ENCODE measurements at regions not wholly inside any gene's neighbourhood (a gene's known extent, or its start where the extent isn't known, plus 50 kb on each side); places are given as distances from the start of the nearest gene placed in this dataset.

DNA sequence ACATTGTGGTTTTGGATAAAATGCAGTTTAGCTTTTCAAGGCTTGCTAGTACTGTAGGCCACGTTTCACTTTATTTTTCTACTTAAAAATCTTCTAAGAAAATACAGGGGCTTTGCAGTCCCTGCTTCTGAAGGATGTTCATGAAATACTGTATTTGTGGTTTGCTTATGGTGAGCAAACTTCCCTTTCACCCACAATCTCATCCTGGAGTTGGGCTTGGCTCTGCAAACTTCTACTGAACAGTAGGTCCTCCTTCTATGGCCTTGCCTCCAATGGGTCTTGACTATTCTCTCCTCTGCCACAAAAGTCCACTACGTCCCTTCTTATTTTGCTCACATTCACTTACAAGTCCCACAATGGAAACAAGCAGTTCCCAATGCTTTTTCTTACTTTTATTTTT, 502.7 kb upstream of the KLF4 start:
- in situ Hi-C loops (cut with MboI; ENCODE audit: low sequenced_read_pairs) = no loop called here

DNA sequence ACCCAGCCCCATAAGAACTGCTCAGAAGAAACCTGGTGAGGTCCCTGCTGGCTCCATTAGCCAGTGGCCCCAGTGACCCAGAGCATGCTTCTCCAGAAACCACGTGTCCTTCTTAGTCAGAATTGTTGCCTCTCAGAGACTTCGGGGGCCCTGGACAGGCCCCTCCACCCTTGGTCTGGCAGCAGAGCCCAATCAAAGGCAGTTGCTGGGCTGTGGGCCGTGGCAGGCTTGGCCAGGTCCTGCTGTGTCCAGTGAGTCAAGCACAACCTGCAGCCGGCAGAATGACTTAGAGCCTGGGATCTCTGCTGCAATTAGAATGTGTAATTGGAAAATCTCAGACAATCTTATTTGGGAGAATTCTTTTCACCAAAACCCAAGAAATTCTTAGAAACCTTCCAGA, 502.0 kb upstream of the KLF4 start:
- in situ Hi-C loops (cut with MboI; ENCODE audit: low sequenced_read_pairs) = no loop called here

DNA sequence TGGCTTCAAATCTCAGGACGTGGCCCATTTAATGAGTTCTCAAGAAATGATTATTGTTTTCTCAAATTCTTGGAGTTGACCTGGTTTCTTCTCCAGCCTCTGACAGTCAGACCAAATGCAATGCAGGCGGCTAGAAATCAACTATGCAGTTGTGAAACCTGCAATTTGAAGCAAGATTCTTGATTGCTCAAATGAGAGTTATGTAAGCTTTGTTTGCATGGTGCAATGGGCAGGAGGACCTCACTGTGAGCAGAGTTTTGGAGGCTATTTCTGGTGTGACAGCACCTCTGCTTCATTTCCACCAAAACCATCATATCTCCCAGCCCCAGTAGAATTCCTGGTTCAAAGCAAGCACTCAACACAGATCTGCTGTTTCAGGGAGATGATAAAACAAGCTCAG, 500.0 kb upstream of the KLF4 start:
- in situ Hi-C loops (cut with MboI; ENCODE audit: low sequenced_read_pairs) = no loop called here

DNA sequence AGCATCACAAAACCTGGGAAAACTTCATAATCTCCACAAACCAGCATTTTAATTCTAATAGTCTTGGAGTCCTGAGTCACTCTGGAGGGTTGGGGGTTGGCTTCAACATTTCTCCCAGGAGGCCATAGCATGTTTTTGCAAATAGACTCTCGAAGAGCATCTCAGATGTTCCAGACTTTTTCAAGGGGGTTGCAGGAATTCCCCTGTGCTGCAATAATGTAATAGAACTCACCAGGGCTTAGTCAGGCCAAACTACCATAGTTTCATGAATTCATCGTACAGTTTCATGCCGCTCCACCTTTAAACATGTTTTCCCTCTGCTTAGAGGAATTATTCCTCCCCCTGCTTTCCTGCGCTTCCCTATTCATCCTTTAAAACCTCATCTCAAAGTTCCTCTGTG, 499.5 kb upstream of the KLF4 start:
- in situ Hi-C loops (cut with MboI; ENCODE audit: low sequenced_read_pairs) = no loop called here

DNA sequence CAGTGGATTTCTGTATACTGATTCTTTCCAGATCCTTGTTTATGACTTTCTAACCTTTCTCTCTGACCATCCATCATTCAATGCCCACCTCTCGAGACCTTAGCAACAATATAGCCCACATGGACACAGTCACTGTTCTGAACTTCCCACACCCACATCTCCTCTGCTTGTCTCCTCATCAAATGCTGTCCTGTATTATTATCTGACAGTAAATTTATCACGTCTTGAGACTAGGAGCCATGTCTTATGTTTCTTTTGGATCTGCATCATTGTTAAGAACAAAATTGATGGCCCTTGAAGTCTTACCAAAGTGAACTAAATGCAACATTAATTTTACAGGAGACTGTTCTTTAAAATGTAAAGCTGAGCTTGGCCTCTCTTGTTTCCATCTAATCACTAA, 495.4 kb upstream of the KLF4 start:
- in situ Hi-C loops (cut with MboI; ENCODE audit: low sequenced_read_pairs) = no loop called here

DNA sequence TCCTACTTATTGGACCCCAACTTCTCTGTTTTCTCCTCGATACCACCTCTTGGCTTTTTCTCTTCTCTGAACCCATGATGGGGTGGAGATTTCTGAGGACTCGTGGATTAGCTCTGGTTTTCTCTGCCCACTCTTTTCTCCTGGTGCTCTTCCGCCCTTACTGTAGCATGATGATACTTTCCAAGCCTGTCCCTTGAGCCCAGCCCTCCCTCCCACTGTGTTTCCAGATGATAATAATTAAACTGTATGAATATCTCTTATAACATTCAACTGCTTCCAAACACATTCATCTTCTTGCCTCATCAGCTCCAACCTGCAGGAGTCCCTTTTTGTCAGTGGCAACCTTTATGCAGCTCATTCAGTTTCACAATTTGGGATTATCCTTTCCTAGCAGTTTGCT, 494.2 kb upstream of the KLF4 start:
- in situ Hi-C loops (cut with MboI; ENCODE audit: low sequenced_read_pairs) = no loop called here

DNA sequence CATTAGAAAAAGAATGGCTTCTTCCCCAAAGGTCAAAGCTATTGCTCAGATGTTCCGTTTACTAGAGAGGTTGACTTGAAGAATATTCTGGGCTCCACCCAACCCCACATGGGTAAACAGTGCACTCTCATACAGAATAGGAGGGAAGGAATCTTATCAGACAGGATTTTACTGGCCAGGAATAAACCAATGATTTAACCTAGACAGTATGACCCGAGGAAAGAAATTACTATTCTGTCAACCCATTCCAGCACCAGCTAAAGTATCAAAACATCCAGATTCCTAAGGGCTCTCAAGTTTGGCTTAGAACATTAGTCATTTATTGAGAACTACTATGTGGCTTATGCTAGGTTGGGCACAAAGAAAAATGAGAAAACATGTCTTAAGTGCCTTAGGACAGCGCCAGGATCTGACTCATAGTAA, 493.6 kb upstream of the KLF4 start:
- in situ Hi-C loops (cut with MboI; ENCODE audit: low sequenced_read_pairs) = no loop called here

DNA sequence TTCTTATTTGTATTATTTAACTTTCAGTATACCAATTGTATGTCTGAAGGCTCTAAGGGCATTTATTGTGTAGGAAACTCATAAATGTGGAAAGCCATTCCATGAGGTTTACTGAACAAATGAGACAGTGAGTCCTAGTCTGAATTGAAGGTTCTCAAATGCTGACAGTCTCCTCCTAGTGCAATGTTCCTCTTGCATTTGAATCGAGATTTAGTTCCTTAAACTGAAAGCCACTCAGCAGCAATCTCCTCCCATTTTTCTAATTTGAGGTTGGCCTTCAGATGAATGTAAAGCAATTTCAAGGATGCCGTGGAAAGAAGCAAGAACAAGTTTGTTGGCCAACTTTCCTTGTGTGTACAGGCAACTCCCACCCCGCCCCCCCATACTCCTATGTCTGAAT, 493.2 kb upstream of the KLF4 start:
- in situ Hi-C loops (cut with MboI; ENCODE audit: low sequenced_read_pairs) = no loop called here

DNA sequence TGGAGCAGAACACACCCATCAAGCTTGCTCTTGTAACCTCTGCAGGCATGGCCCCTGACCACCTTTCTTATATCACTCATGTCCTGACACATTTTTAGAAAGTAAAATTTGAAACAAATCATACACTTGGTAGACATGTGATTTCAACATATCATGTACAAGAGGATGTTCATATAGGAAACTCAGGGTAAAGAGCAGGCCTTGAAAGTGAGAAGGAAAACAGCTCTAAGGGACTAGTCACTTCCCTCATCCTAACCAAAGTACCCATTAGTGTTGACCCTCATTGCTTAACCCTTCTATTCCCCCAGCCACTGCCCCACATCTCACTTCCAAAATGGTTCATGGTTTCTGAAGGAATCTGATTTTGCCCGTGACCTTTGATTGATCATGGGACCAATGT, 492.4 kb upstream of the KLF4 start:
- in situ Hi-C loops (cut with MboI; ENCODE audit: low sequenced_read_pairs) = no loop called here

DNA sequence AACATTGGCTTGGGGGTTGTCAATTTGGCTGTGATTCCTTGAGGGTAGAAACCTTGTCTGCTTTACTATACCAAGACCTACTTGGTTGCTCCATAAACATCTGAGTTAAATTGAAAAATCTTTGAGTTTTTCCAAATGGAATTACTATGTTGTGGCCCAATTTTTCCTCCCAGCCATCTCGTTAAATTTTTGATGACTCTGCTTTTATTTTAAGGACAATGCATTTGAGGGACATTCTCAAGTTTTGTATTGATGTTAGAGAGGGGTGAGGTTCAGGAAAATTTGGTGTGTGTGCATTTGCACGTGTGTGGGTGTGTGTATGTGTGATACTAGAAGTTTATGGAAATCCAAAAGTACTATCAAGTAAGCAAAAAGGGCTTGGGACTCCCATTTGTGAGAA, 491.4 kb upstream of the KLF4 start:
- in situ Hi-C loops (cut with MboI; ENCODE audit: low sequenced_read_pairs) = no loop called here

DNA sequence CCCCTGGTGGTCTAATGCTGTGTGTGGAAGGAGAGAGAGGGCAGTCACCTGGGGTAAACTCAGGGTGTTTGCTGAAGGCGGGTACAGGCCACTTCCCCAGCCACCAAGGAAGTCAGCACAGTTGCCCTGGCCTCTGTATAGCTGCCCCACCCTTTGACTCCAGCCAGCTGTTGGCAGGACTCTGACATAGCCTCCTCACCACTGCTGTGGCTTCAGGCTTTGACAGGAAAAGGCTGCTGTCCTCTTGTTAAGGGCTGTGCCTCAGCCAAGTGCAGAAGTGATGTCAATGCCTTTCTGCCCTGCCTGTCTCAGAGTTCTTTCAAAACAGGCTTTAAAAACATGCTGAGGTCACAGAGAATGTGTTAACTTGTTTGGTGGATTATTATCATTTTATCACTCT, 487.2 kb upstream of the KLF4 start:
- in situ Hi-C loops (cut with MboI; ENCODE audit: low sequenced_read_pairs) = no loop called here

DNA sequence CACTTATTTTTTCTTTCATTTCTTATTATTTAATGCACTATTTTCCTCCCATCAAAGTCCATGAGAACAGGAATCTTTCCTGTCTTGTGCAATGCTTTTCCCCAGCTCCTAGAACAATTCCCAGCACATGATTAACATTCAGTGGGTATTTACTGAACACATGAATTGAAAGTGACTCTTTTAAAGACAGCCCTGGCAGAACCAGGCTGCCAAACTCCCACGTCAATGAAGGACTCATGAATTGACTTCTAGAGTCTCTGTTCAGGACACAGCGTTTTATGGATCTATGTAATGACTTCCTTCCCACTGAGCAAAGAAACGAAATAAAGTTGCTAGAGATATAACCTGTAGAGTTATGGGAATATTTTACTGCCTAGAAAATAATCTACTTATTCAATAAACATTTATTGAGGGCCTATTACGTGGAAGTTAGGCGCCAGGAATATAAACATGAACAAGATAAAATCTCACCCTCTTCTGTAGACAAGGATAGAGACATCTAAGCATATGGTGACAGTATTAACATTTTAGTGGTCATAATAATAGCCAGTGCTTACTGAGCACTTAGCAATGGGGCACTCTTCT, 485.9 kb upstream of the KLF4 start:
- in situ Hi-C loops (cut with MboI; ENCODE audit: low sequenced_read_pairs) = no loop called here

DNA sequence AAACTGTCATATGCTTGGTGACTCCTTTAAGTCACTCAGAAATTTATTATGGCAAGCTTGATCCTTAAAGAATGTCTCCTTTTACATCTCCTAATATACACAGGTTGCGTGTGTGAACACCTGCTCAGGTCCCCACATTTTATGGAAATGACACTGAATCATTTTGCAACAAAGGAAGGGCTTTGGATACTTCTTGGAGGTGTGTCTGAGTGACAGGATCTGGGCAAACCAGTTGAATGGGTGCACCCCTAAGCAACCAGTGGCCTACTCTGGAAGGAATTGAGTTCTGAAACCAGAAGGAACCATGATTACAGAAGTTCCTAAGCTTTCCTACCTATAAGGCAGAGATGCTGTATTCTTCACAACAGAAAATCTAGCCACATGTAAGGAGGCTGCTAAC, 483.9 kb upstream of the KLF4 start:
- in situ Hi-C loops (cut with MboI; ENCODE audit: low sequenced_read_pairs) = no loop called here

DNA sequence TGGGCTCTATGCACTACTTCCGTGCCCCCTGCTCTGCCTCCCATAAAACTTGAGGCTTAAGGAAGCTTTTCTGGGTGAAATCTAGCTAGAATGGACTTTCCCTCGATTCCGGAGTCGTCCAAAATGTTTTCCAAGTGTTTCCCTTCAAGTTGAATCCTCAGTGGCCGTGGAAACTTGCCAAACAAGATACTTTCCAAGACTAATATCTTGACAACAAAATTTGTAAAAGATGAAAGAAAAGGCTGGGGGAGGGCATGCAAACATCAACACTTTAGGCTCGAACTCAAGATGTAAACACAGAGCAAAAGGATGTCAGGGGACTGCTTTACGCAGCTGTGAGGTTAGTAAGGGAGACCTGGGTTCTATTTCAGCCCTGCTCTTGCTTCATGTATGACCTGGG, 482.8 kb upstream of the KLF4 start:
- in situ Hi-C loops (cut with MboI; ENCODE audit: low sequenced_read_pairs) = no loop called here

DNA sequence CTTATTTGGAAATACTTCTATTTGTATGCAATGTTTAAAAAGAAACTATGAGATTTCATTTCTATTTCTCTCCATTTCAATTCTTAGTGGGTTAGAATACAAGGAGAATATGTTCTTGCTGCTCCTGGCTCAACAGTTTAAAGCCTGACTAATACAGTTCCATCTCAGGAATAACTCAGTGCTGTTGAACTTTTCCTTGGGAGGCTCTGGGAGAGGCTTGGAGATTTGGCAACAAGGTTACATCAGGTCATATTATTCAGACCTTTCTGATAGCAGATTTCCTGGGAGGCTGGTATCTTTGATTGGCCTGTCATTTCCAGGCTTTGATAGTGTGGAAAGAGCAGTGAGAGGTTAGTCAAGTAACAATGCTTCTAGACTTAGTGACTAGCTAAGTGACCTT, 481.7 kb upstream of the KLF4 start:
- in situ Hi-C loops (cut with MboI; ENCODE audit: low sequenced_read_pairs) = no loop called here

DNA sequence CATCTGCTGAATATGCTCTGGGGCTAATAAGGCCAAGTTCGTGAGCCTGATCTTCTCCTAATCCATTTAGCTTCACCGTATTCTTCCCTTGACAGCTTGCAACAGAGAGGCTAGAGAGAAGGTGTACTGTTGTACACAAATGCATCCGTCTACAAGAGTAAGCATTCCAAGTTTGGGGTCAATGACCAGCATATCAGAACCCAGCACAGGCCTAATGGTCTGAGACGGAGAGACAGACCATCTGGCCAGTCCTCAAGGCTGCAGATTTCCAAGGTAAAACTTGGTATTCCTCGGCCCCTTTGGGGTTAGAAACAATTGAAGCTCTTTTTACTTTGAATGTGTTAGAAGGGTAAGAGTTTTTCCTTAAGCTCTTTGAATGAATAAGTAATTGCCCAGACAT, 481.2 kb upstream of the KLF4 start:
- in situ Hi-C loops (cut with MboI; ENCODE audit: low sequenced_read_pairs) = no loop called here

DNA sequence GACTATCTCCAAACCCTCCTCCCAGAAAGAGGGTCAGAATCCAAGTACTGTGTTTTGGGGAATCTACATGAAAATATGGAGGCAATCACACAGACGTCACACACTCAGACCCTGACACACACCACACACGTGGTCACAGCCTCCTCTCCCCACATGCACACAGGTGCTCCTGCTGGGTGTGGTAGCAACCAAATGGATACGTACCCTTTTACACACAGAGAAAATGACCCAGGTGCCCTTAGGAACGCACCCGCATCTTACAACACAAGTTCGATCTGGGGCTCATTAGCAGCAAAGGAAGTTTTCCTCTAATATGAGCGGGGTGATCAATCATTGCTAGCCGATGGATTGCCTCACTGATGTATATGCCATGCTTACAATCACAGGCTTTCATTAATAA, 480.2 kb upstream of the KLF4 start:
- in situ Hi-C loops (cut with MboI; ENCODE audit: low sequenced_read_pairs) = no loop called here

DNA sequence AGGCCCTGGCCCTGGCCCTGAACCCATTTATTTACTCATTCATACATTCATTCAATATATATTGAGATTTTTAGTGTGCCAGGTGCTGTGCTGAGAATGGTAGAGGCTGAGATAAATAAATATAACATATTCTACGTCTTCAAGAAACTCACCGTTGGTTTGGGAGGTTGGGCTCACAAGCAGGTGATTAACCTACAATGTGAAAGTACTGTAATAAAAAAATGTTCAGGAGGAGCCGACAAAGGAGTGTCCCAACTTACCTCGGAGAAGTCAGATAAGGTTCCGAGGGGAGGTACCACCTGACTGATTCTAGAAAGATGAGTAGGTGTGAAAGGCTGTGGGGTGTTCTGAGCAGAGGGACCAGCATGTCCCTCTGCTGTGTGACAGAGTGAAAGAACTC, 479.6 kb upstream of the KLF4 start:
- in situ Hi-C loops (cut with MboI; ENCODE audit: low sequenced_read_pairs) = no loop called here

DNA sequence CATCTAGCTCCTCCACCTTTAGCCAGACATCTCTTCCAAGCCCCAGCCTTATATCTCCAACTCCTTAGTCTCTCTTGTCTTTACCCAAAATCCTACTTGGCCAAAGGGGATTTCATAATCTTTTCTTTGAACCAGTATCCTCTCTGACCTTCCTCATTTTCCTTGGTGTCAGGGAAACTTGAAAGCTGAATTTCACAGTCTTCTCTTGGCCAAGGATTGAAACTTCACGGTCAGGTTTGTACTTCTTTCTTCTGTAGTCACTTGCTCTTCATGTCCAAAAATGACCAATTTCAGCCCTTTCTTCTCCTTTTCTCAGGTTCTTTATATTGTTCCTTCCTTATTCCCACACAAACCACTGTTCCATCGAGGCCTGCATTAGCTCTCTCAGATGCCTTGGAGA, 473.7 kb upstream of the KLF4 start:
- in situ Hi-C loops (cut with MboI; ENCODE audit: low sequenced_read_pairs) = no loop called here

DNA sequence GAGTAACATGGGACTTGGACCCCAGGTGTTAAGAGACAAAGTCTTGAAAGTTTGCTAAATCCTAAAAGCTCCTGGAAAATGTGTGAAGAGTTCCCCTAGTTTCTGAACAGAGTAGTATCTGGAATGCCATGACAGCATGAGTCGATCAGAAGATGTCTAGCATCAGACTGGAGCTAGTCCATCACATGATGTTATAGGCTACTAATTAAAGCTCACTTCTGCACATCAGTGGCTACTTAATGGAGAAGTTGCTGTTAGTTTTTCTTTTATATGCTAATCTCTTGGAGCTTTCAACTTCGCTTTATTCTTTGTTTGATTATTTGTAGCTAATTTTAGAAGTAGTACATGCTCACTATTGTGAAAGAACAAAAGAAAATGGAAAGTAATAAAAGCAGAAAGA, 471.3 kb upstream of the KLF4 start:
- in situ Hi-C loops (cut with MboI; ENCODE audit: low sequenced_read_pairs) = no loop called here

DNA sequence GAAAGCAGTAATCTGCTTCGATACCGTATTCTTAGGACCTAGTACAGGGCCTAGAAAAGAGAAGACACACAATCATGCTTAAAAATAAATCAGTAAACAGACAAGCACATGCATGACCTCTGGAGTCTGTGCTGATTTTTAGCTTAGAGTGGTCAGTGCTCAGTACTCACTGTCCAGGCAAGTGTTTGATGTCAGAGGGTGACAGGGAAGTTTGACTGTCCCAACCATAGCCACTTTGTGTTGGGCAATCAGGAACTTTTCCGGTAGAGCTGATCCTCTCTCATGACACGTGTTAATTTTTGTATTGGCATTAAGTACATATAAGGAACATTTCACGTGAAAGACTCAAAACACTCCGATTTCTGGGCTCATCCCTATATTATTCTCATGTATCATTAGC, 464.7 kb upstream of the KLF4 start:
- in situ Hi-C loops (cut with MboI; ENCODE audit: low sequenced_read_pairs) = no loop called here

DNA sequence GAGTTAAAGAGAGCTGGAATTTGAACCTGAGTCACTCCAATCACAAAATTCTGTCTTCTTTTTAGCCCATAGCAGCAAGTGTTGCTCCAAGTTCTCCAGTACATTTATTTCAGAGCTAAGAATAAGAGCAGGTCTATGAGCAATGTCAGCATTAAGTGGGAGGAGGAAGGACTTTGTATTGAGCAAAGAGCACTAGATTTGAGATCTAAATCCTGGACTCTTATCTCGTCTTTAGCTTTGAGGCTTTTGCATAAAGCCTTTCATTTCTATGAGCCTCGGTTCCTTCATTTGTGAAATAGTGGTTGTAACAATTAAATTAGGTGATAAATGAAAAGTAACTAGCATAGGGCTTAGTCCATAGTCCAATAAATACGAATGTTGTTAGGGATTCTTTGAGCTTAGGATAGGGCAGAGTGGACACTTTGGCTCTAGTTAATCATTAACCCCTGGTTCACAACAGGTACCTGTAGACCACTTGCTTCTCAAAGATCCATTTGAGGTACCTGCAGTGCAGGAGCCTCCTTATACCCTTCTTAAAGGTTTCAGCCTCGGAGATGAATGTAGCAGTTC, 464.1 kb upstream of the KLF4 start:
- in situ Hi-C loops (cut with MboI; ENCODE audit: low sequenced_read_pairs) = no loop called here

DNA sequence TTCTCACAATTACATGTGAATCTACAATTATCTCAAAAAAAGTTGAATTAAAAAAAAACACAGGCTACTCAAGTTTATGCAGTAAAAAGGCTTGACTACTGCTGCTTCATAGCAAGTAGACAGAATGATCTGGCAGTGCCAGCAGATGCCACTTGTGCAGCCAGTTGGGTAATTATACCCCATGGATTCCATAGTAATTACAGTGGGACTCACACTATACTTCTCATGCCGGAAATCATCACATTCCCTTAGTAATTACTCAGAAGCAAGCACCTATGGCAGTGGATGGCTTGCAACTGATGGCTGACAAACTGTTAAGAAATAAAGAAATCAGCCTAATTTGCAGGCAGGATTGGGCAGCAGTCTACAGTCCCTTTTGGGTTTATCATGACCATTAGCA, 463.2 kb upstream of the KLF4 start:
- in situ Hi-C loops (cut with MboI; ENCODE audit: low sequenced_read_pairs) = no loop called here
